HUES48 (cell line): ENCODE measurements at regions not wholly inside any gene's neighbourhood (a gene's known extent, or its start where the extent isn't known, plus 50 kb on each side); places are given as distances from the start of the nearest gene placed in this dataset.
"Not testable (repeated sequence)": the region's sequence is repeated elsewhere in the genome, so short reads cannot be mapped to it uniquely, and the experiment has no call there.

Experiments used
- H3K27ac ChIP-seq: one replicate; pipeline ENCODE4 v1.7.0; 2013; ENCODE audit warnings: low read depth, low read length, inconsistent platforms
- H3K27me3 ChIP-seq: 2 replicates; pipeline ENCODE4 v1.6.1; 2013; ENCODE audit warnings: mild to moderate bottlenecking, low read length; ENCODE audit not compliant: control insufficient read depth, insufficient read depth
- H3K36me3 ChIP-seq: 2 replicates; pipeline ENCODE4 v1.6.1; 2013; ENCODE audit warnings: low read length; ENCODE audit not compliant: control insufficient read depth, insufficient read depth
- H3K4me1 ChIP-seq: 2 replicates; pipeline ENCODE4 v1.6.1; 2013; ENCODE audit warnings: mild to moderate bottlenecking, low read length; ENCODE audit not compliant: control insufficient read depth, insufficient read depth
- H3K4me3 ChIP-seq: 2 replicates; pipeline ENCODE4 v1.5.1; 2013; ENCODE audit warnings: mild to moderate bottlenecking, low read depth, low read length
- H3K9ac ChIP-seq: 2 replicates; pipeline ENCODE4 v1.6.1; 2013; ENCODE audit warnings: mild to moderate bottlenecking, low read depth, low read length, moderate library complexity
- H3K9me3 ChIP-seq: 2 replicates; pipeline ENCODE4 v1.6.1; 2013; ENCODE audit warnings: low read length; ENCODE audit not compliant: control insufficient read depth, insufficient read depth

- Histone ChIP-seq H3K9me3 (no peaks in the 10 kb centered on the region), H3K9ac (no peak overlapping the region), H3K4me3 (no peak overlapping the region), H3K4me1 (no peaks in the 10 kb centered on the region; the same call in 1 of the 2 replicates), H3K27me3 (no peaks in the 10 kb centered on the region), H3K27ac (no peak overlapping the region), H3K36me3 (no peaks in the 10 kb centered on the region)
These were observed 53.2 kb upstream of the TMEM254 start for GRCh38 chr10:80025281-80025680.

- H3K36me3 ChIP-seq, H3K9ac ChIP-seq, H3K4me1 ChIP-seq, H3K4me3 ChIP-seq, H3K27me3 ChIP-seq, H3K9me3 ChIP-seq, H3K27ac ChIP-seq: not testable (repeated sequence)
These were observed 56.0 kb upstream of the TMEM254 start for GRCh38 chr10:80022408-80023001.

- H3K36me3 ChIP-seq, H3K9ac ChIP-seq, H3K27ac ChIP-seq, H3K9me3 ChIP-seq, H3K4me3 ChIP-seq, H3K27me3 ChIP-seq: not testable (repeated sequence)
- peaks cover 34% of the 10 kb centered on the region for H3K4me1 ChIP-seq
These were observed 60.0 kb upstream of the TMEM254 start for GRCh38 chr10:80018406-80018984.

GRCh38 chr10:80017186-80017585 lies 61.3 kb upstream of the TMEM254 start:
- not testable (repeated sequence) for H3K9me3 ChIP-seq, H3K36me3 ChIP-seq, H3K27ac ChIP-seq, H3K9ac ChIP-seq, H3K27me3 ChIP-seq, H3K4me3 ChIP-seq
- H3K4me1 ChIP-seq = peaks cover 34% of the 10 kb centered on the region

- no peaks in the 10 kb centered on the region for H3K27me3 ChIP-seq
- H3K27ac ChIP-seq = peak overlapping the region; percentile 22
- H3K4me1 ChIP-seq = peaks cover 34% of the 10 kb centered on the region
- H3K9me3 ChIP-seq = no peaks in the 10 kb centered on the region
- no peaks in the 10 kb centered on the region for H3K36me3 ChIP-seq
- H3K9ac ChIP-seq = no peak overlapping the region
- no peak overlapping the region for H3K4me3 ChIP-seq
These were observed 62.3 kb upstream of the TMEM254 start for GRCh38 chr10:80015911-80016830.

- not testable (repeated sequence) for H3K9ac ChIP-seq, H3K4me3 ChIP-seq, H3K9me3 ChIP-seq, H3K27me3 ChIP-seq, H3K36me3 ChIP-seq, H3K27ac ChIP-seq
- peaks cover 34% of the 10 kb centered on the region for H3K4me1 ChIP-seq
These were observed 64.2 kb upstream of the SFTPD start for GRCh38 chr10:80013139-80013538.

- H3K36me3 ChIP-seq, H3K27ac ChIP-seq, H3K27me3 ChIP-seq, H3K9ac ChIP-seq, H3K4me3 ChIP-seq, H3K9me3 ChIP-seq: not testable (repeated sequence)
- H3K4me1 ChIP-seq = peaks cover 21% of the 10 kb centered on the region
These were observed 62.2 kb upstream of the SFTPD start for GRCh38 chr10:80011144-80011543.

GRCh38 chr10:80000541-80000940 lies 51.6 kb upstream of the SFTPD start:
- H3K4me1 ChIP-seq = no peaks in the 10 kb centered on the region
- H3K9ac ChIP-seq = no peak overlapping the region
- no peak overlapping the region for H3K27ac ChIP-seq
- H3K27me3 ChIP-seq = no peaks in the 10 kb centered on the region
- H3K9me3 ChIP-seq = no peaks in the 10 kb centered on the region
- no peak overlapping the region for H3K4me3 ChIP-seq
- no peaks in the 10 kb centered on the region for H3K36me3 ChIP-seq
